GM12801 (cell line): ENCODE measurements at regions not wholly inside any gene's neighbourhood (a gene's known extent, or its start where the extent isn't known, plus 50 kb on each side); places are given as distances from the start of the nearest gene placed in this dataset.

Source experiments
- TF ChIP-seq, protein P1 (sequence below): IDR thresholded peaks from one replicate; pipeline ENCODE4 v1.5.1; 2011; ENCODE audit warnings: control low read depth; ENCODE audit not compliant: insufficient read length; ENCODE audit errors: extremely low read depth

DNA sequence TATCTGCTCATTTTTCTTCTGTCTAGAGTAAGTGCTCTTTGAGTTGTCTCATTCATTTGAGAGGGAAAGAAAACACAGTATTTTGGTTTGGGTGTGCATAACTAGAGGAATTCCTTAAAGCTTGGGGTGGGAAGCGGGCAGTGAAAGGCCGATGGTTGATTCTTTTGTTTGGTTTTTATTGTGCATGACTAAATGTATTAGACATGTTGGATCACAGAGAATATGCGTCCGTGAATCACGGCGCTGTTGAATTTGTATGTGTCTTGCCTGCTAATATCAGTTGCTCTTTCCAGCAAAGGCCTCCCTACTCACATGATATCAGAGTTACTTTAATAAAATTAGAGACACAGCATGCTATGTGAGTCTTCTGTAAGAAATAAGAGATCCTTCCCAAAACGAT is 180.0 kb downstream of the CHD9NB start:
- TF ChIP-seq, protein P1, sequence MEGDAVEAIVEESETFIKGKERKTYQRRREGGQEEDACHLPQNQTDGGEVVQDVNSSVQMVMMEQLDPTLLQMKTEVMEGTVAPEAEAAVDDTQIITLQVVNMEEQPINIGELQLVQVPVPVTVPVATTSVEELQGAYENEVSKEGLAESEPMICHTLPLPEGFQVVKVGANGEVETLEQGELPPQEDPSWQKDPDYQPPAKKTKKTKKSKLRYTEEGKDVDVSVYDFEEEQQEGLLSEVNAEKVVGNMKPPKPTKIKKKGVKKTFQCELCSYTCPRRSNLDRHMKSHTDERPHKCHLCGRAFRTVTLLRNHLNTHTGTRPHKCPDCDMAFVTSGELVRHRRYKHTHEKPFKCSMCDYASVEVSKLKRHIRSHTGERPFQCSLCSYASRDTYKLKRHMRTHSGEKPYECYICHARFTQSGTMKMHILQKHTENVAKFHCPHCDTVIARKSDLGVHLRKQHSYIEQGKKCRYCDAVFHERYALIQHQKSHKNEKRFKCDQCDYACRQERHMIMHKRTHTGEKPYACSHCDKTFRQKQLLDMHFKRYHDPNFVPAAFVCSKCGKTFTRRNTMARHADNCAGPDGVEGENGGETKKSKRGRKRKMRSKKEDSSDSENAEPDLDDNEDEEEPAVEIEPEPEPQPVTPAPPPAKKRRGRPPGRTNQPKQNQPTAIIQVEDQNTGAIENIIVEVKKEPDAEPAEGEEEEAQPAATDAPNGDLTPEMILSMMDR = no peak

DNA sequence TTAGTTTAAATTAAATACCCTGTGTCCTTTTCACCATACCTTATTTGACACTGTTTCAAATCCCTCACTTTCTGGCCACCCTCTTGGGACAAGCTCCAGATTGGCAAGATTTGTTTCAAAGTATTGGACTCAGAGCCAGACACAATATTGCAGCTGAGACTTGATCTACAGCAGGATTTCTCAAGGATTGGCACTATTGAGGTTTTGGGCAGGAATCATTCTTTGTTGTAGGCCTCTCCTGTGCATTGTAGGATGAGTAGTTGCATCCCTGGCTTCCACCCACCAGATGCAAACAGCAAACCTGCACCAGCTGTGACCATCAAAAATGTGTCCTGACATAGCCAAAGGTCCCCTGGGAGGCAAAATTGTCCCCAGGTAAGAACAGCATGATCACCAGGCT is 181.2 kb downstream of the CHD9NB start:
- TF ChIP-seq, protein P1 = no peak

DNA sequence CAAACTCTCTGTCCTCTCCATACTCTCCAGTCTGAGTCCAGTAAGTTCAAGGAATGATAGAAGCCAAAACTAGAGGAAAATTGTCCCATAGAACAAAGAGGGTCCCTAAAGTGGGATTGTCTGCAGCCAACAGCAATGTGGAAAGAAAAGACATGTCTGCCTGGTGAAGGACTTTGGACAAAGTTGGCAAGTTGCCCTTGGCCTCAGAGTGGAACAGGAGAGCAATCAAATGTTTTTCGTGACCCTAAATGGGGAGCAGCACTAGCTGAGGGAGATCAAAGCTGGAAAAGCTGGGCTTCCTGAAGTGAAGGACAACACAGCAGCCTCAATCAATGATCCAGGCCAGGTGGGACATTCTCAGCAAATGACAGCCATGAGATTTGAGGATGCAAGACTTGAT is 183.5 kb downstream of the CHD9NB start:
- TF ChIP-seq, protein P1 = no peak

DNA sequence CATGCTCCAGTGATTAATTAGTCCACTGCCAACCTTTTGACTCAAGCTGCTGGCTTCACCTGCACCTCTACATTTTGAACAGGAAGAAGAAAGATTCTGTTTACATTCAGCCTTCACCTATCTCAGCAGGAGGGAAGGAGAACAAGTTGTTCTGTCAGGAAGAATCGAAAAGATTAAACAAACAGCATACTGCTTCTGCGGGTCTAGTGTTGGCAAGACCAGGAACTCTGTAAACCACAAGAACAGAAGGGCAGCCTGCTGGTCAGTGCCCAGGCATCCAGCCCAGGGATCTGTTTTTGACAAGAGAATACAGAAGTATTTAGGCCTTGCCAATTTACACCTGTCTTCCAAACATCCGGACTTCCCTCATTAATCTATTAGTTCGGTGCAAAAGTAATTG is 189.7 kb downstream of the CHD9NB start:
- TF ChIP-seq, protein P1 = no peak

DNA sequence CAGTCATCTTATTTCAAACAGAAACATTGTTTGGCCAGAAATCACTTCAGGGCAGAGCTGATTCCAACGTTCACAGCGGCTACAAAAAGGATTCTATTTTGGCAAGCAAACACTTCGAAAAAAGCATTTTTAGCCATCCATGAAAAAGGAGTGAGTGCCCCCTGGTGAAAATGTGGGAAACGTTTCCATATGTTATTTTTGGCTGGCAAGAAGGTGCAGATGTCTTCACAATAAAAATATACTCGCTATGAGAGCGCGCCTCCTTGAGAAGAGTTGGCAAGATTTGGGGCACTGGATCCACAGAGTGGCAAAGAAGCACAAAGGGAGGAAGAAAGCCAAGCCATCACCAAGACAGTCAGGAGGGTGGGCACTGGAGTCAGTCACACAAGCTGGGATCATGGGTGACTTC is 191.1 kb downstream of the CHD9NB start:
- TF ChIP-seq, protein P1 = no peak

DNA sequence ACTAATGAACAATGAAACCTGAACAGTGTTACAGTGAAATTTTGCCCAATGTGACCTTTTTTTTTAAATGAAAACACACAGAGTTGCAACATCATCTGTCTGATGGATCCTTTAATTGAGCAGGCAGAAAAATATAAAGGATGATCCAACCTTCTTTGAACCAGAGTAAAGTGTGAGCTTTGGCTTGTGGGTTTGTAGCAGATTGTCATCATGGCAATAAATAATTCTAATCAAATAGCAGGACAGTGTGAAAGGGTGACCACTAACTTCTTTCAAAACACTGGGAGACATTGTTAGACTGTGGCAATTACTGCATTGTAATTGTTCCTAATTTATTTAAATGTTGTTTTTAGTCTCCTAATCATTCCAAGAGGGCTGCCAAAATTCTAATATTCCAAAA is 197.2 kb downstream of the CHD9NB start:
- TF ChIP-seq, protein P1 = no peak

DNA sequence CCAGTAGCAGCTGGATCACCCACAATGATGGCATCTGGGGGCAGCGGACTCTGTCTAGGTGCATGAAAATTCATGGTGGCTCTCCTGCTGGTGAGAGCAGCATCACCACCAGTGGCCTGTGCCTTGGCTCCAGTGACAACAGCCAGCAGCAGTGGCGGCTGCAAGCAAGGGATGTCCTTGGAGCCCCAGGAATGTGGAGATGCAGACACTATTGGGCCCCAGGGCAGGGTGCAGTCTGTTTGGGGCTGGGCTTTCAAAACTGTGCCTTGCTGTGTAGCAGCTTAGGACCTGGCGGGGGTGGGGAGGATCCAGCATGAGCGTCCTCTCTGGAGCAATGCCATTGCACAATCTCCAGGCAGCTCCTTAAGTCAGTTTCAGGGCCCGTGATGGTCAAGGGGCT is 199.7 kb downstream of the CHD9NB start:
- TF ChIP-seq, protein P1 = no peak
